Naive thymus-derived CD4-positive, alpha-beta T cell (primary cell): ENCODE measurements at regions not wholly inside any gene's neighbourhood (a gene's known extent, or its start where the extent isn't known, plus 50 kb on each side); places are given as distances from the start of the nearest gene placed in this dataset.
"Not testable (repeated sequence)": the region's sequence is repeated elsewhere in the genome, so short reads cannot be mapped to it uniquely, and the experiment has no call there.

Experiments
- ATAC-seq: fragments of 150-1000 bp; cut with Tn5 transposase; 2 replicates; pipeline ENCODE4 v1.10.0; 2021; ENCODE audit warnings: mild to moderate bottlenecking, moderate library complexity
- CTCF ChIA-PET: fragments of 350-600 bp; sonication (Branson Sonifier 250); formaldehyde crosslinking; loops from one replicate; lab custom pipeline; 2021; ENCODE audit warnings: antibody characterized with exemption; lab: Charles Lee
- POLR2A ChIA-PET: fragments of 350-600 bp; sonication (Branson Sonifier 250); formaldehyde crosslinking; loops from one replicate; lab custom pipeline; 2021; ENCODE audit warnings: antibody characterized with exemption, inconsistent platforms; lab: Charles Lee
- DNase-seq, 9 donors: peaks; one replicate each; pipeline versions ENCODE4 v3.0.0 to v3.0.0-alpha.2; 2020 to 2022; ENCODE audit warnings: mixed read lengths in 1 of 9
- H3K27ac ChIP-seq: one replicate; pipeline ENCODE4 v1.7.0; 2013; ENCODE audit warnings: mild to moderate bottlenecking, low read depth, low read length, moderate library complexity
- H3K27me3 ChIP-seq, 2 donors: one replicate each; pipeline ENCODE4 v1.7.0; 2013; ENCODE audit warnings: low read length in 2 of 2, mild to moderate bottlenecking in 2 of 2, moderate library complexity in 2 of 2; ENCODE audit not compliant: control insufficient read depth in 2 of 2, insufficient read depth in 2 of 2
- H3K36me3 ChIP-seq, 3 experiments: 1 replicate in 2 of 3; 2 replicates in 1 of 3; pipeline ENCODE4 v1.7.0; 2013; ENCODE audit warnings: low read length in 3 of 3, mild to moderate bottlenecking in 3 of 3, moderate library complexity in 1 of 3; ENCODE audit not compliant: insufficient read depth in 3 of 3, control insufficient read depth in 2 of 3
- H3K4me1 ChIP-seq, 2 donors: one replicate each; pipeline ENCODE4 v1.7.0; 2013; ENCODE audit warnings: low read length in 2 of 2, mild to moderate bottlenecking in 2 of 2, moderate library complexity in 1 of 2; ENCODE audit not compliant: control insufficient read depth in 2 of 2, insufficient read depth in 2 of 2
- H3K4me3 ChIP-seq: 2 replicates; pipeline ENCODE4 v1.7.0; 2013; ENCODE audit warnings: mild to moderate bottlenecking, low read length
- H3K9me3 ChIP-seq, 3 experiments: 1 replicate in 2 of 3; 2 replicates in 1 of 3; pipeline ENCODE4 v1.7.0; 2013; ENCODE audit warnings: low read length in 3 of 3; ENCODE audit not compliant: control insufficient read depth in 2 of 3
- H3K27ac Mint-ChIP-seq, 9 donors: one replicate each; pipeline ENCODE4 v1.8.0; 2020 to 2022; ENCODE audit warnings: mixed read lengths in 9 of 9, mild to moderate bottlenecking in 8 of 9, moderate library complexity in 5 of 9, inconsistent platforms in 2 of 9
- H3K27me3 Mint-ChIP-seq, 5 donors: one replicate each; pipeline ENCODE4 v1.8.0; 2021 to 2022; ENCODE audit warnings: mixed read lengths in 5 of 5, mild to moderate bottlenecking in 1 of 5
- H3K36me3 Mint-ChIP-seq, 5 donors: one replicate each; pipeline ENCODE4 v1.8.0; 2020 to 2022; ENCODE audit warnings: mixed read lengths in 5 of 5, mild to moderate bottlenecking in 3 of 5, inconsistent platforms in 1 of 5
- H3K4me1 Mint-ChIP-seq, 7 donors: one replicate each; pipeline ENCODE4 v1.8.0; 2020 to 2022; ENCODE audit warnings: mixed read lengths in 7 of 7, mild to moderate bottlenecking in 3 of 7, inconsistent platforms in 1 of 7
- H3K4me3 Mint-ChIP-seq, 10 donors: one replicate each; pipeline ENCODE4 v1.8.0; 2020 to 2022; ENCODE audit warnings: mild to moderate bottlenecking in 10 of 10, mixed read lengths in 10 of 10, moderate library complexity in 6 of 10, inconsistent platforms in 2 of 10
- H3K9me3 Mint-ChIP-seq, 11 donors: one replicate each; pipeline ENCODE4 v1.8.0; 2020 to 2022; ENCODE audit warnings: mixed read lengths in 11 of 11, mild to moderate bottlenecking in 4 of 11, inconsistent platforms in 1 of 11, moderate library complexity in 1 of 11
- intact Hi-C, 2 donors: fragments of 100-400 bp; cut with micrococcal nuclease; formaldehyde crosslinking; loops; one replicate each; pipeline ENCODE4 v1.15.1; 2023

GRCh38 chr7:57740126-57740525 is 290.1 kb downstream of the ZNF716 start:
- H3K4me1 Mint-ChIP-seq, H3K27ac ChIP-seq, H3K27me3 Mint-ChIP-seq, ATAC-seq, intact Hi-C loops, H3K36me3 ChIP-seq, H3K4me1 ChIP-seq, H3K36me3 Mint-ChIP-seq, CTCF ChIA-PET, H3K27me3 ChIP-seq, H3K4me3 Mint-ChIP-seq, H3K4me3 ChIP-seq, POLR2A ChIA-PET, DNase-seq, H3K27ac Mint-ChIP-seq, H3K9me3 ChIP-seq: not testable (repeated sequence)
- H3K9me3 Mint-ChIP-seq, result peaks cover 0 to 39% (median 9%) of the 10 kb centered on the region in 11 donors

GRCh38 chr7:57769131-57769530 is 319.2 kb downstream of the ZNF716 start:
- Histone ChIP-seq H3K4me3 (no peak overlapping the region), H3K27ac (no peak overlapping the region), H3K9me3 (no peaks in the 10 kb centered on the region), H3K27me3 (no peaks in the 10 kb centered on the region), H3K36me3 (no peaks in the 10 kb centered on the region), H3K4me1 (no peaks in the 10 kb centered on the region)
- no peaks in the 10 kb centered on the region for H3K4me1 Mint-ChIP-seq
- CTCF ChIA-PET, result no interaction called here
- ATAC-seq, result no peak
- intact Hi-C loops, result no loop called here
- no peak overlapping the region for H3K4me3 Mint-ChIP-seq
- POLR2A ChIA-PET, result no interaction called here
- DNase-seq, result no peak
- H3K27ac Mint-ChIP-seq, result no peak overlapping the region
- H3K9me3 Mint-ChIP-seq, result peaks cover 4 to 42% (median 25%) of the 10 kb centered on the region in 11 donors
- no peaks in the 10 kb centered on the region for H3K27me3 Mint-ChIP-seq
- H3K36me3 Mint-ChIP-seq, result peaks cover 0 to 4% (median 3%) of the 10 kb centered on the region in 5 donors

- ATAC-seq, result no peak
- no peak for DNase-seq
- no peak overlapping the region for H3K4me3 Mint-ChIP-seq
- no peak overlapping the region for H3K27ac Mint-ChIP-seq
- peaks cover 0 to 4% (median 0%) of the 10 kb centered on the region in 3 experiments for H3K9me3 ChIP-seq
- intact Hi-C loops, result no loop called here
- H3K36me3 ChIP-seq, result no peaks in the 10 kb centered on the region
- no peak overlapping the region for H3K4me3 ChIP-seq
- peaks cover 4 to 48% (median 26%) of the 10 kb centered on the region in 11 donors for H3K9me3 Mint-ChIP-seq
- H3K36me3 Mint-ChIP-seq, result peaks cover 0 to 5% (median 3%) of the 10 kb centered on the region in 5 donors
- no peak overlapping the region for H3K27ac ChIP-seq
- no peaks in the 10 kb centered on the region for H3K4me1 ChIP-seq
- POLR2A ChIA-PET, result no interaction called here
- no peaks in the 10 kb centered on the region for H3K27me3 Mint-ChIP-seq
- CTCF ChIA-PET, result no interaction called here
- no peaks in the 10 kb centered on the region for H3K4me1 Mint-ChIP-seq
- H3K27me3 ChIP-seq, result no peaks in the 10 kb centered on the region
These were observed 320.0 kb downstream of the ZNF716 start for GRCh38 chr7:57769958-57770357.

GRCh38 chr7:57772126-57772924 is 322.3 kb downstream of the ZNF716 start:
- peaks cover 0 to 4% (median 0%) of the 10 kb centered on the region in 3 experiments for H3K9me3 ChIP-seq

GRCh38 chr7:57774300-57774699 is 324.3 kb downstream of the ZNF716 start:
- ATAC-seq, result no peak
- H3K9me3 ChIP-seq, result peaks cover 0 to 4% (median 0%) of the 10 kb centered on the region in 3 experiments
- ChIA-PET CTCF (no interaction called here), POLR2A (no interaction called here)
- Mint-ChIP-seq H3K4me3 (no peak overlapping the region), H3K4me1 (no peaks in the 10 kb centered on the region), H3K27ac (no peak overlapping the region), H3K27me3 (no peaks in the 10 kb centered on the region), H3K36me3 (peaks cover 1 to 18% (median 6%) of the 10 kb centered on the region in 5 donors), H3K9me3 (peaks cover 4 to 75% (median 34%) of the 10 kb centered on the region in 11 donors)
- H3K4me3 ChIP-seq, result no peak overlapping the region
- H3K27ac ChIP-seq, result no peak overlapping the region
- no peaks in the 10 kb centered on the region for H3K27me3 ChIP-seq
- no peak for DNase-seq
- no peaks in the 10 kb centered on the region for H3K4me1 ChIP-seq
- H3K36me3 ChIP-seq, result no peaks in the 10 kb centered on the region
- intact Hi-C loops, result no loop called here

More at GRCh38 chr7:57772126-57772924, 322.3 kb downstream of the ZNF716 start:
- Mint-ChIP-seq H3K4me1 (no peaks in the 10 kb centered on the region), H3K36me3 (peaks cover 1 to 11% (median 3%) of the 10 kb centered on the region in 5 donors), H3K27me3 (no peaks in the 10 kb centered on the region), H3K27ac (no peak overlapping the region), H3K9me3 (peaks cover 4 to 72% (median 30%) of the 10 kb centered on the region in 11 donors), H3K4me3 (no peak overlapping the region)
- ATAC-seq (no peak), DNase-seq (no peak)
- ChIA-PET CTCF (no interaction called here), POLR2A (no interaction called here)
- Histone ChIP-seq H3K27me3 (no peaks in the 10 kb centered on the region), H3K36me3 (no peaks in the 10 kb centered on the region), H3K4me3 (no peak overlapping the region), H3K4me1 (no peaks in the 10 kb centered on the region), H3K27ac (no peak overlapping the region)
- intact Hi-C loops, result no loop called here

GRCh38 chr7:57775396-57776088 is 325.6 kb downstream of the ZNF716 start:
- H3K36me3 Mint-ChIP-seq, result peaks cover 1 to 18% (median 5%) of the 10 kb centered on the region in 5 donors
- H3K9me3 ChIP-seq, result peaks cover 0 to 4% (median 0%) of the 10 kb centered on the region in 3 experiments
- DNase-seq, result no peak
- H3K27ac Mint-ChIP-seq, result no peak overlapping the region
- peaks cover 3 to 71% (median 34%) of the 10 kb centered on the region in 11 donors for H3K9me3 Mint-ChIP-seq
- POLR2A ChIA-PET, result no interaction called here
- no peak overlapping the region for H3K4me3 Mint-ChIP-seq
- no peaks in the 10 kb centered on the region for H3K27me3 Mint-ChIP-seq
- intact Hi-C loops, result no loop called here
- H3K4me1 ChIP-seq, result no peaks in the 10 kb centered on the region
- no peak for ATAC-seq
- H3K4me1 Mint-ChIP-seq, result no peaks in the 10 kb centered on the region
- no peak overlapping the region for H3K4me3 ChIP-seq
- no peak overlapping the region for H3K27ac ChIP-seq
- CTCF ChIA-PET, result no interaction called here
- H3K36me3 ChIP-seq, result no peaks in the 10 kb centered on the region
- no peaks in the 10 kb centered on the region for H3K27me3 ChIP-seq
